ENCODE measurements at regions not wholly inside any gene's neighbourhood (a gene's known extent, or its start where the extent isn't known, plus 50 kb on each side); places are given as distances from the start of the nearest gene placed in this dataset.

GRCh38 chr11:115894176-115894575 lies 390.0 kb upstream of the CADM1 start:
- no peak for TF ChIP-seq CTCF (IDR thresholded peaks at IDR 0.05)

GRCh38 chr11:115893461-115894099 lies 389.4 kb upstream of the CADM1 start:
- no peak for TF ChIP-seq CTCF (IDR thresholded peaks at IDR 0.05)
- no peaks in the 10 kb centered on the region for H3K36me3 ChIP-seq
- DNase-seq = no peak
- no peaks in the 10 kb centered on the region for H3K9me3 ChIP-seq
- no peak overlapping the region for H3K4me3 ChIP-seq
- peaks cover 0 to 1% of the 10 kb centered on the region in 2 donors for H3K27me3 ChIP-seq
- no peaks in the 10 kb centered on the region for H3K4me1 ChIP-seq
- H3K27ac ChIP-seq = no peak overlapping the region
- intact Hi-C loops (cut with DNase I; ENCODE audit: low total_unique reads) = no loop called here

More at GRCh38 chr11:115894176-115894575, 390.0 kb upstream of the CADM1 start:
- Histone ChIP-seq H3K9me3 (no peaks in the 10 kb centered on the region), H3K4me1 (no peaks in the 10 kb centered on the region), H3K27ac (no peak overlapping the region), H3K27me3 (no peaks in the 10 kb centered on the region), H3K36me3 (no peaks in the 10 kb centered on the region), H3K4me3 (no peak overlapping the region)
- DNase-seq = no peak
- intact Hi-C loops (cut with DNase I; ENCODE audit: low total_unique reads) = no loop called here

GRCh38 chr11:115892016-115892415 lies 387.8 kb upstream of the CADM1 start:
- DNase-seq = no peak
- H3K9me3 ChIP-seq = no peaks in the 10 kb centered on the region
- no peak for TF ChIP-seq CTCF (IDR thresholded peaks at IDR 0.05)

GRCh38 chr11:115891581-115891980 lies 387.4 kb upstream of the CADM1 start:
- intact Hi-C loops (cut with DNase I; ENCODE audit: low total_unique reads) = no loop called here
- Histone ChIP-seq H3K4me1 (no peaks in the 10 kb centered on the region), H3K36me3 (no peaks in the 10 kb centered on the region), H3K27ac (no peak overlapping the region), H3K9me3 (no peaks in the 10 kb centered on the region), H3K27me3 (peaks cover 0 to 2% of the 10 kb centered on the region in 2 donors), H3K4me3 (no peak overlapping the region)
- no peak for DNase-seq
- no peak for TF ChIP-seq CTCF (IDR thresholded peaks at IDR 0.05)

More at GRCh38 chr11:115892016-115892415, 387.8 kb upstream of the CADM1 start:
- Histone ChIP-seq H3K4me1 (no peaks in the 10 kb centered on the region), H3K4me3 (no peak overlapping the region), H3K27ac (no peak overlapping the region), H3K36me3 (no peaks in the 10 kb centered on the region), H3K27me3 (peaks cover 0 to 2% of the 10 kb centered on the region in 2 donors)
- intact Hi-C loops (cut with DNase I; ENCODE audit: low total_unique reads) = no loop called here

- TF ChIP-seq CTCF (IDR thresholded peaks at IDR 0.05) = no peak
- Histone ChIP-seq H3K36me3 (no peaks in the 10 kb centered on the region), H3K27ac (no peak overlapping the region), H3K4me1 (no peaks in the 10 kb centered on the region), H3K9me3 (no peaks in the 10 kb centered on the region), H3K4me3 (no peak overlapping the region), H3K27me3 (peaks cover 0 to 2% of the 10 kb centered on the region in 2 donors)
- DNase-seq = no peak
- intact Hi-C loops (cut with DNase I; ENCODE audit: low total_unique reads) = no loop called here
These were observed 386.3 kb upstream of the CADM1 start for GRCh38 chr11:115890500-115890899.
